Left cardiac atrium (tissue), 4 donors: ENCODE measurements at regions not wholly inside any gene's neighbourhood (a gene's known extent, or its start where the extent isn't known, plus 50 kb on each side); places are given as distances from the start of the nearest gene placed in this dataset.

Source experiments
- ATAC-seq, 2 donors: fragments of 200-7000 bp; cut with Tn5 transposase; one replicate each; pipeline ENCODE4 v1.9.1; 2020; ENCODE audit warnings: mild to moderate bottlenecking in 2 of 2, moderate library complexity in 2 of 2
- DNase-seq: peaks from one replicate; pipeline ENCODE4 v3.0.0-alpha.2; 2020
- intact Hi-C, 2 donors: fragments of 100-400 bp; cut with DNase I; formaldehyde crosslinking; loops; one replicate each; pipeline versions ENCODE4 v1.14.1 to v1.15.1; 2022 to 2023
- donor health status: DM: no; HTN: yes; CAD: no.
- donor health status: DM: no; HTN: yes; CAD: no; lungs with severe emphysema.
- donor health status: DM: yes; HTN: yes; CAD: no.
- donor health status: Dilated cardiomyopathy.

GRCh38 chr14:101147848-101148247, 244.3 kb upstream of the RTL1 start:
- no peak for ATAC-seq
- DNase-seq: no peak
- intact Hi-C loops: no loop called here

GRCh38 chr14:101150039-101150610, 246.6 kb upstream of the RTL1 start:
- no peak for ATAC-seq
- no peak for DNase-seq
- intact Hi-C loops: no loop called here

GRCh38 chr14:101151226-101151926, 247.9 kb upstream of the RTL1 start:
- DNase-seq (no peak), ATAC-seq (peak in 1 of 2 donors; percentile 59)
- intact Hi-C loops: no loop called here

- no peak for ATAC-seq
- intact Hi-C loops: no loop called here
- DNase-seq: no peak
Measured at GRCh38 chr14:101151927-101152305, 248.4 kb upstream of the RTL1 start.

GRCh38 chr14:101152855-101153254, 249.3 kb upstream of the RTL1 start:
- ATAC-seq: no peak
- intact Hi-C loops: no loop called here

GRCh38 chr14:101153691-101154090, 250.2 kb upstream of the RTL1 start:
- ATAC-seq: no peak
- no peak for DNase-seq
- intact Hi-C loops: no loop called here

More at GRCh38 chr14:101152855-101153254, 249.3 kb upstream of the RTL1 start:
- no peak for DNase-seq

GRCh38 chr14:101155575-101155974, 252.1 kb upstream of the RTL1 start:
- ATAC-seq (no peak), DNase-seq (no peak)
- intact Hi-C loops: no loop called here

- DNase-seq: no peak
- intact Hi-C loops: no loop called here
- no peak for ATAC-seq
Measured at GRCh38 chr14:101167428-101167827, 263.9 kb upstream of the RTL1 start.

GRCh38 chr14:101169267-101169666, 265.7 kb upstream of the RTL1 start:
- ATAC-seq: no peak
- intact Hi-C loops: no loop called here
- DNase-seq: no peak

- intact Hi-C loops: no loop called here
- ATAC-seq (no peak), DNase-seq (no peak)
Measured at GRCh38 chr14:101171650-101172049, 268.1 kb upstream of the RTL1 start.

GRCh38 chr14:101173698-101174521, 270.4 kb upstream of the RTL1 start:
- DNase-seq (no peak), ATAC-seq (no peak)
- intact Hi-C loops: no loop called here

- intact Hi-C loops: no loop called here
- ATAC-seq (no peak), DNase-seq (no peak)
Measured at GRCh38 chr14:101174522-101174838, 271.0 kb upstream of the RTL1 start.

GRCh38 chr14:101174980-101175606, 271.6 kb upstream of the RTL1 start:
- ATAC-seq (no peak), DNase-seq (no peak)
- intact Hi-C loops: no loop called here

GRCh38 chr14:101175731-101176534, 272.4 kb upstream of the RTL1 start:
- DNase-seq: no peak
- intact Hi-C loops: no loop called here
- no peak for ATAC-seq

- intact Hi-C loops: no loop called here
- DNase-seq: no peak
- no peak for ATAC-seq
Measured at GRCh38 chr14:101176535-101177205, 273.1 kb upstream of the RTL1 start.

- ATAC-seq: no peak
- no peak for DNase-seq
- intact Hi-C loops: no loop called here
Measured at GRCh38 chr14:101177301-101177971, 273.9 kb upstream of the RTL1 start.

- intact Hi-C loops: no loop called here
- DNase-seq (no peak), ATAC-seq (no peak)
Measured at GRCh38 chr14:101178184-101179072, 274.9 kb upstream of the RTL1 start.
